Spinal cord (tissue), 9 donors: ENCODE measurements at regions not wholly inside any gene's neighbourhood (a gene's known extent, or its start where the extent isn't known, plus 50 kb on each side); places are given as distances from the start of the nearest gene placed in this dataset.

ENCODE experiments used
- DNase-seq, 6 donors: peaks; one replicate each; pipeline versions ENCODE4 v3.0.0 to v3.0.0-alpha.2; 2013 to 2015; ENCODE audit warnings: low spot score in 6 of 6, low read depth in 4 of 6
- H3K27ac ChIP-seq: one replicate; pipeline ENCODE4 v1.5.1; 2013; ENCODE audit warnings: low read depth, low read length, control low read depth
- H3K27me3 ChIP-seq: one replicate; pipeline ENCODE4 v1.6.1; 2013; ENCODE audit warnings: low read length; ENCODE audit not compliant: control insufficient read depth, insufficient read depth
- H3K36me3 ChIP-seq: one replicate; pipeline ENCODE4 v1.6.1; 2013; ENCODE audit warnings: low read length; ENCODE audit not compliant: control insufficient read depth, insufficient read depth
- H3K4me1 ChIP-seq: one replicate; pipeline ENCODE4 v1.6.1; 2013; ENCODE audit warnings: low read length; ENCODE audit not compliant: control insufficient read depth, insufficient read depth
- H3K4me3 ChIP-seq: one replicate; pipeline ENCODE4 v1.5.1; 2013; ENCODE audit warnings: low read depth, low read length, control low read depth
- H3K9me3 ChIP-seq: one replicate; pipeline ENCODE4 v1.6.1; 2013; ENCODE audit warnings: low read length; ENCODE audit not compliant: control insufficient read depth, insufficient read depth
- WGBS: methylation state at CpG from one replicate; pipeline ENCODE4 v1.1.5; 2013; ENCODE audit warnings: missing lambda C conversion rate; ENCODE audit not compliant: insufficient coverage; 5-methylcytosine and 5-hydroxymethylcytosine counted together
- donor health status: healthy.

- no peaks in the 10 kb centered on the region for H3K9me3 ChIP-seq
- WGBS = no CpG with 5 or more reads among the region's 4 CpGs
- H3K4me1 ChIP-seq = no peaks in the 10 kb centered on the region
- H3K4me3 ChIP-seq = no peak overlapping the region
- DNase-seq = no peak
- no peak overlapping the region for H3K27ac ChIP-seq
- H3K27me3 ChIP-seq = no peaks in the 10 kb centered on the region
- no peaks in the 10 kb centered on the region for H3K36me3 ChIP-seq
Measured at GRCh38 chr18:64653068-64653467, 504.2 kb upstream of the LINC00305 start.

GRCh38 chr18:64650068-64650467, 501.2 kb upstream of the LINC00305 start:
- H3K27ac ChIP-seq = no peak overlapping the region
- H3K9me3 ChIP-seq = peaks cover 2% of the 10 kb centered on the region
- no peaks in the 10 kb centered on the region for H3K36me3 ChIP-seq
- no peak for DNase-seq
- H3K4me3 ChIP-seq = no peak overlapping the region
- no peaks in the 10 kb centered on the region for H3K4me1 ChIP-seq
- no peaks in the 10 kb centered on the region for H3K27me3 ChIP-seq
- no CpG with 5 or more reads among the region's 2 CpGs for WGBS

GRCh38 chr18:64645753-64646152, 496.9 kb upstream of the LINC00305 start:
- no peaks in the 10 kb centered on the region for H3K27me3 ChIP-seq
- H3K4me3 ChIP-seq = no peak overlapping the region
- no peaks in the 10 kb centered on the region for H3K4me1 ChIP-seq
- no peak for DNase-seq
- 81% methylated on average over 4 of the region's 5 CpGs for WGBS
- peaks cover 2% of the 10 kb centered on the region for H3K9me3 ChIP-seq
- H3K36me3 ChIP-seq = no peaks in the 10 kb centered on the region
- no peak overlapping the region for H3K27ac ChIP-seq

GRCh38 chr18:64639536-64639935, 490.6 kb upstream of the LINC00305 start:
- DNase-seq = no peak
- WGBS = no CpG with 5 or more reads among the region's 1 CpG

GRCh38 chr18:64620971-64621560, 472.2 kb upstream of the LINC00305 start:
- no peak for DNase-seq
- no peak overlapping the region for H3K27ac ChIP-seq
- H3K4me1 ChIP-seq = no peaks in the 10 kb centered on the region
- no peaks in the 10 kb centered on the region for H3K9me3 ChIP-seq
- H3K36me3 ChIP-seq = no peaks in the 10 kb centered on the region
- no peak overlapping the region for H3K4me3 ChIP-seq
- WGBS = no CpG with 5 or more reads among the region's 3 CpGs
- no peaks in the 10 kb centered on the region for H3K27me3 ChIP-seq

More at GRCh38 chr18:64639536-64639935, 490.6 kb upstream of the LINC00305 start:
- H3K4me3 ChIP-seq = no peak overlapping the region
- H3K27me3 ChIP-seq = no peaks in the 10 kb centered on the region
- H3K27ac ChIP-seq = no peak overlapping the region
- no peaks in the 10 kb centered on the region for H3K36me3 ChIP-seq
- H3K4me1 ChIP-seq = no peaks in the 10 kb centered on the region
- H3K9me3 ChIP-seq = no peaks in the 10 kb centered on the region

GRCh38 chr18:64618390-64618789, 469.5 kb upstream of the LINC00305 start:
- no peak overlapping the region for H3K4me3 ChIP-seq
- DNase-seq = peak in 1 of 6 donors; percentile 45
- H3K27me3 ChIP-seq = no peaks in the 10 kb centered on the region
- H3K9me3 ChIP-seq = no peaks in the 10 kb centered on the region
- H3K27ac ChIP-seq = no peak overlapping the region
- H3K4me1 ChIP-seq = no peaks in the 10 kb centered on the region
- 71% methylated on average over 1 of the region's 1 CpG for WGBS
- H3K36me3 ChIP-seq = no peaks in the 10 kb centered on the region

- Histone ChIP-seq H3K36me3 (no peaks in the 10 kb centered on the region), H3K27ac (no peak overlapping the region), H3K9me3 (no peaks in the 10 kb centered on the region), H3K4me1 (no peaks in the 10 kb centered on the region), H3K27me3 (no peaks in the 10 kb centered on the region), H3K4me3 (no peak overlapping the region)
- no peak for DNase-seq
- 75% methylated on average over 1 of the region's 1 CpG for WGBS
Measured at GRCh38 chr18:64615021-64615420, 466.1 kb upstream of the LINC00305 start.

- H3K4me1 ChIP-seq = no peaks in the 10 kb centered on the region
- no CpG with 5 or more reads among the region's 1 CpG for WGBS
- no peaks in the 10 kb centered on the region for H3K9me3 ChIP-seq
- H3K4me3 ChIP-seq = no peak overlapping the region
- H3K27ac ChIP-seq = no peak overlapping the region
- H3K27me3 ChIP-seq = no peaks in the 10 kb centered on the region
- H3K36me3 ChIP-seq = no peaks in the 10 kb centered on the region
- peak in 1 of 6 donors; percentile 66 for DNase-seq
Measured at GRCh38 chr18:64614446-64614845, 465.6 kb upstream of the LINC00305 start.

- Histone ChIP-seq H3K27me3 (no peaks in the 10 kb centered on the region), H3K4me3 (no peak overlapping the region), H3K9me3 (peaks cover 2% of the 10 kb centered on the region), H3K36me3 (no peaks in the 10 kb centered on the region), H3K4me1 (no peaks in the 10 kb centered on the region), H3K27ac (no peak overlapping the region)
- no CpG with 5 or more reads among the region's 1 CpG for WGBS
- no peak for DNase-seq
Measured at GRCh38 chr18:64592246-64592645, 443.4 kb upstream of the LINC00305 start.

GRCh38 chr18:64589000-64589399, 440.1 kb upstream of the LINC00305 start:
- no peak overlapping the region for H3K27ac ChIP-seq
- no peaks in the 10 kb centered on the region for H3K4me1 ChIP-seq
- H3K27me3 ChIP-seq = no peaks in the 10 kb centered on the region
- no peak overlapping the region for H3K4me3 ChIP-seq
- H3K36me3 ChIP-seq = no peaks in the 10 kb centered on the region
- DNase-seq = no peak
- H3K9me3 ChIP-seq = no peaks in the 10 kb centered on the region
- WGBS = no CpG with 5 or more reads among the region's 3 CpGs
